ENCODE measurements at regions not wholly inside any gene's neighbourhood (a gene's known extent, or its start where the extent isn't known, plus 50 kb on each side); places are given as distances from the start of the nearest gene placed in this dataset.

- TF ChIP-seq ZFX (IDR thresholded peaks at IDR 0.05) (no peak), EGR1 (IDR thresholded peaks at IDR 0.05; ENCODE audit: low read depth) (no peak), CBX3 (IDR thresholded peaks at IDR 0.05; ENCODE audit: low read depth) (no peak), FOSL1 (IDR thresholded peaks at IDR 0.05; ENCODE audit: low read depth) (no peak), SRF (IDR thresholded peaks at IDR 0.05; ENCODE audit: low read depth) (no peak), SIN3A (IDR thresholded peaks at IDR 0.05; ENCODE audit: low read depth) (no peak), YY1 (IDR thresholded peaks at IDR 0.05; ENCODE audit: extremely low read depth, insufficient replicate concordance, low read depth, low read length) (no peak), EZH2 (IDR thresholded peaks at IDR 0.05) (no peak), JUND (IDR thresholded peaks at IDR 0.05) (no peak)
- TF ChIP-seq, protein P1, sequence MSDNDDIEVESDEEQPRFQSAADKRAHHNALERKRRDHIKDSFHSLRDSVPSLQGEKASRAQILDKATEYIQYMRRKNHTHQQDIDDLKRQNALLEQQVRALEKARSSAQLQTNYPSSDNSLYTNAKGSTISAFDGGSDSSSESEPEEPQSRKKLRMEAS (IDR thresholded peaks at IDR 0.05) = no peak
- TF ChIP-seq, protein P2, sequence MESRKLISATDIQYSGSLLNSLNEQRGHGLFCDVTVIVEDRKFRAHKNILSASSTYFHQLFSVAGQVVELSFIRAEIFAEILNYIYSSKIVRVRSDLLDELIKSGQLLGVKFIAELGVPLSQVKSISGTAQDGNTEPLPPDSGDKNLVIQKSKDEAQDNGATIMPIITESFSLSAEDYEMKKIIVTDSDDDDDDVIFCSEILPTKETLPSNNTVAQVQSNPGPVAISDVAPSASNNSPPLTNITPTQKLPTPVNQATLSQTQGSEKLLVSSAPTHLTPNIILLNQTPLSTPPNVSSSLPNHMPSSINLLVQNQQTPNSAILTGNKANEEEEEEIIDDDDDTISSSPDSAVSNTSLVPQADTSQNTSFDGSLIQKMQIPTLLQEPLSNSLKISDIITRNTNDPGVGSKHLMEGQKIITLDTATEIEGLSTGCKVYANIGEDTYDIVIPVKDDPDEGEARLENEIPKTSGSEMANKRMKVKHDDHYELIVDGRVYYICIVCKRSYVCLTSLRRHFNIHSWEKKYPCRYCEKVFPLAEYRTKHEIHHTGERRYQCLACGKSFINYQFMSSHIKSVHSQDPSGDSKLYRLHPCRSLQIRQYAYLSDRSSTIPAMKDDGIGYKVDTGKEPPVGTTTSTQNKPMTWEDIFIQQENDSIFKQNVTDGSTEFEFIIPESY (IDR thresholded peaks at IDR 0.05; ENCODE audit: extremely low read depth, insufficient replicate concordance, low read length) = no peak
- Histone ChIP-seq H3K4me2 (ENCODE audit: low read length) (peak overlapping the region; percentile 42), H3K4me3 (replicated peaks in 1 of 2; ENCODE audit: low read depth in 1 of 2, low read length in 2 of 2) (no peak overlapping the region; a peak in 1 of 4 replicates), H3K27me3 (ENCODE audit: insufficient read depth, low read length) (no peaks in the 10 kb centered on the region), H3K9me3 (ENCODE audit: control insufficient read depth in 1 of 2, insufficient read depth in 1 of 2, low read depth in 1 of 2, low read length in 2 of 2) (no peaks in the 10 kb centered on the region), H2AFZ (ENCODE audit: low read depth, low read length, poor library complexity, severe bottlenecking) (no peak overlapping the region), H3K4me1 (ENCODE audit: control insufficient read depth in 1 of 2, insufficient read depth in 2 of 2, low read length in 2 of 2) (peaks cover 0 to 9% of the 10 kb centered on the region in 2 experiments; a peak in 1 of 4 replicates), H3K27ac (ENCODE audit: low read depth, low read length) (no peak overlapping the region), H4K20me1 (ENCODE audit: insufficient read depth) (no peaks in the 10 kb centered on the region), H3K36me3 (ENCODE audit: control insufficient read depth in 1 of 2, insufficient read depth in 2 of 2, low read length in 2 of 2) (no peaks in the 10 kb centered on the region), H3K9ac (ENCODE audit: low read length) (no peak overlapping the region), H3K9me2 (ENCODE audit: insufficient read depth) (no peaks in the 10 kb centered on the region), H3K79me2 (ENCODE audit: insufficient read depth, low read length) (no peaks in the 10 kb centered on the region)
- BruUV-seq (replicated peaks) = no TSS peak
- ChIA-PET RAD21 (ENCODE audit: low non-redundant PET in 1 of 2, low total read pairs in 2 of 2, uncharacterized antibody in 2 of 2, unreplicated experiment in 2 of 2) (no interaction called here), CTCF (no interaction called here), POLR2A (no interaction called here)
- DNase-seq (ENCODE audit: low read depth, low spot score) = no peak
- peak; percentile 55 for ATAC-seq
- intact Hi-C loops (cut with micrococcal nuclease) = no loop called here
These were observed 77.0 kb downstream of the RAD51AP2 start for GRCh38 chr2:17441055-17441771.

Measured in HCT116 (cell line).